Upper lobe of left lung (tissue), 6 donors: ENCODE measurements at regions not wholly inside any gene's neighbourhood (a gene's known extent, or its start where the extent isn't known, plus 50 kb on each side); places are given as distances from the start of the nearest gene placed in this dataset.

Source experiments
- ATAC-seq, 2 donors: fragments of 200-7000 bp; cut with Tn5 transposase; one replicate each; pipeline ENCODE4 v1.9.1; 2022; ENCODE audit warnings: mild to moderate bottlenecking in 2 of 2, moderate library complexity in 2 of 2; ENCODE audit not compliant: low FRiP score in 2 of 2
- DNase-seq, 2 donors: peaks; one replicate each; pipeline ENCODE4 v3.0.0-alpha.2; 2019 to 2020
- H3K27ac ChIP-seq, 4 donors: fragments of 200-600 bp; sonication (generic); one replicate each; pipeline ENCODE4 v1.5.1; 2016 to 2019
- H3K27me3 ChIP-seq, 4 donors: fragments of 200-600 bp; sonication (generic); one replicate each; pipeline ENCODE4 v1.5.1; 2017 to 2019
- H3K36me3 ChIP-seq, 4 donors: fragments of 200-600 bp; sonication (generic); one replicate each; pipeline ENCODE4 v1.5.1; 2016 to 2019
- H3K4me1 ChIP-seq, 4 donors: fragments of 200-600 bp; sonication (generic); one replicate each; pipeline ENCODE4 v1.5.1; 2018 to 2019
- H3K4me3 ChIP-seq, 4 donors: fragments of 200-600 bp; sonication (generic); one replicate each; pipeline ENCODE4 v1.5.1; 2017 to 2019; ENCODE audit warnings: mild to moderate bottlenecking in 2 of 4, moderate library complexity in 1 of 4
- H3K9me3 ChIP-seq, 4 donors: fragments of 200-600 bp; sonication (generic); one replicate each; pipeline ENCODE4 v1.5.1; 2018 to 2019
- EP300 ChIP-seq, 4 donors: sonication (generic); formaldehyde crosslinking; IDR thresholded peaks; one replicate each; pipeline ENCODE4 v1.5.1; 2017; ENCODE audit warnings: antibody characterized with exemption in 4 of 4, control low read depth in 2 of 4
- POLR2A ChIP-seq, 4 donors: fragments of 450-650 bp; IDR thresholded peaks; one replicate each; pipeline ENCODE4 v1.5.1; 2016 to 2017; ENCODE audit warnings: antibody characterized with exemption in 4 of 4, mild to moderate bottlenecking in 2 of 4
- POLR2AphosphoS5 ChIP-seq, 2 donors: sonication (generic); formaldehyde crosslinking; IDR thresholded peaks; one replicate each; pipeline ENCODE4 v1.5.1; 2017; ENCODE audit warnings: antibody characterized with exemption in 2 of 2
- WGBS, 2 donors: methylation state at CpG; one replicate each; pipeline ENCODE4 v1.1.5; 2017 to 2018; 5-methylcytosine and 5-hydroxymethylcytosine counted together
- TF ChIP-seq, protein P1 (sequence below), 6 experiments: fragments of 450-650 bp in 4 of 6; fragments of 200-600 bp in 2 of 6; sonication (generic) in 2 of 6; IDR thresholded peaks; one replicate each; pipeline ENCODE4 v1.5.1; 2016 to 2019; ENCODE audit warnings: antibody characterized with exemption in 6 of 6
- donor health status: DM: no; HTN: no; CAD: no; lungs with moderate emphysema.
- donor health status: DM: no; HTN: yes; CAD: no; lungs with severe emphysema.

DNA sequence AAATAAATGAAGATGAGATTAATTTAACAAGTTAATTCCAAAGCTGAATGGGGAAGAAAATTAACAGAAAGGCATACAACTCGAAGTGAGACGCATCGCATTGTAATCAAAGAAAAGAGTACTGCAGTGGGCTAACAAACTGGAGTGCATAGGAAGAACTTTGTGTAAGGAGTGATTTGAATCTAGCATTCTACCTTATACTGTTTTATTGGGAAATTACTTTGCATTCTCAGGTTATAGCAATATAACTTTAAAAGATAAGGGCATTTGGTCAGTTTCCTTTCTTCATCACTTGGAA lies 124.5 kb upstream of the TLE4 start:
- Histone ChIP-seq H3K27ac (no peak overlapping the region), H3K4me3 (no peak overlapping the region), H3K27me3 (no peaks in the 10 kb centered on the region), H3K9me3 (no peaks in the 10 kb centered on the region), H3K36me3 (no peaks in the 10 kb centered on the region), H3K4me1 (peaks cover 0 to 5% (median 0%) of the 10 kb centered on the region in 4 donors)
- ATAC-seq (no peak), DNase-seq (no peak)
- TF ChIP-seq POLR2AphosphoS5 (IDR thresholded peaks at IDR 0.05) (no peak), POLR2A (IDR thresholded peaks at IDR 0.05) (no peak), EP300 (IDR thresholded peaks at IDR 0.05) (no peak)
- TF ChIP-seq, protein P1, sequence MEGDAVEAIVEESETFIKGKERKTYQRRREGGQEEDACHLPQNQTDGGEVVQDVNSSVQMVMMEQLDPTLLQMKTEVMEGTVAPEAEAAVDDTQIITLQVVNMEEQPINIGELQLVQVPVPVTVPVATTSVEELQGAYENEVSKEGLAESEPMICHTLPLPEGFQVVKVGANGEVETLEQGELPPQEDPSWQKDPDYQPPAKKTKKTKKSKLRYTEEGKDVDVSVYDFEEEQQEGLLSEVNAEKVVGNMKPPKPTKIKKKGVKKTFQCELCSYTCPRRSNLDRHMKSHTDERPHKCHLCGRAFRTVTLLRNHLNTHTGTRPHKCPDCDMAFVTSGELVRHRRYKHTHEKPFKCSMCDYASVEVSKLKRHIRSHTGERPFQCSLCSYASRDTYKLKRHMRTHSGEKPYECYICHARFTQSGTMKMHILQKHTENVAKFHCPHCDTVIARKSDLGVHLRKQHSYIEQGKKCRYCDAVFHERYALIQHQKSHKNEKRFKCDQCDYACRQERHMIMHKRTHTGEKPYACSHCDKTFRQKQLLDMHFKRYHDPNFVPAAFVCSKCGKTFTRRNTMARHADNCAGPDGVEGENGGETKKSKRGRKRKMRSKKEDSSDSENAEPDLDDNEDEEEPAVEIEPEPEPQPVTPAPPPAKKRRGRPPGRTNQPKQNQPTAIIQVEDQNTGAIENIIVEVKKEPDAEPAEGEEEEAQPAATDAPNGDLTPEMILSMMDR (IDR thresholded peaks at IDR 0.05), result no peak
- WGBS, 2 donors, result 92 to 96% methylated on average over 3 of the region's 3 CpGs

DNA sequence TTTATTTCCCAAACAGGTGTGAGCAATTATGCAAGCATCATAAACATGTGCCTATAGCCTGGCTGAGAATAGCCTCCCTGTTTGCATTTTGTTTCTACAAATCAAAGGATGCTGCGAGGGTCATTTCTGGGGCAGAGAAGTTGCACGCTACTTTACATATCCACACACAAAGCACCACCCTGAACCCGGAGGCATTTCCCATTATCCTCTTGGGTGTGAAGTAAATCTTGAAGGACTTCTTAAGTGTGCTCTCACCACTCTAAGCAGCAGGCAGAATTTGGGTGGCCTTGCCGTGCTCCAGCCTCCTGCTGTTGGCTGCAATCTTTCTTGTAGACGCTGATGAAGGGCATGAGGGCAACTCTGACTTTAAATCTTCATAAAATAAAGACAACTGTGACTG lies 124.0 kb upstream of the TLE4 start:
- no peak for TF ChIP-seq POLR2AphosphoS5 (IDR thresholded peaks at IDR 0.05)
- no peak for TF ChIP-seq EP300 (IDR thresholded peaks at IDR 0.05)
- TF ChIP-seq, protein P1 (IDR thresholded peaks at IDR 0.05), result no peak
- TF ChIP-seq POLR2A (IDR thresholded peaks at IDR 0.05), result no peak
- ATAC-seq, result no peak
- H3K4me3 ChIP-seq, result no peak overlapping the region
- H3K27ac ChIP-seq, result no peak overlapping the region
- no peaks in the 10 kb centered on the region for H3K9me3 ChIP-seq
- H3K27me3 ChIP-seq, result no peaks in the 10 kb centered on the region
- no peaks in the 10 kb centered on the region for H3K36me3 ChIP-seq
- WGBS, 2 donors, result 38 to 67% methylated on average over 5 of the region's 5 CpGs
- DNase-seq, result peak in 1 of 2 donors; percentile 26
- peaks cover 0 to 5% (median 0%) of the 10 kb centered on the region in 4 donors for H3K4me1 ChIP-seq

DNA sequence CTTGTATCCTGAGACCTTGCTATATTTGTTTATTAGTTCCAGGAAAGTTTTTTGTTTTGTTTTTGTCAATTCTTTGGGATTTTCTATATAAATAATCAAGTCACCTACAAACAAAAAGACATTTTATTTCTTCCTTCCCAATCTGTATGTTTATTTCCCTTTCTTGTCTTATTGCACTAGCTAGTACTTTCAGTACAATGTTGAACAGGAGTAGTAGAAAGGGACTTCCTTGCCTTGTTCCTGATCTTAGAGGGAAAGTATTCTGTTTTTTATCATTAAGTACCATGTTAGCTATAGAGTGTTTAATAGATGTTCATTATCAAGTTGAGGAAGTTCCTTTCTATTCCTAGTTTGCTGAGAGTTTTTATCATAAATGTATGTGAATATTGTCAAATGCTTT lies 119.5 kb upstream of the TLE4 start:
- peaks cover 0 to 5% (median 0%) of the 10 kb centered on the region in 4 donors for H3K4me1 ChIP-seq
- H3K27ac ChIP-seq, result no peak overlapping the region
- no peaks in the 10 kb centered on the region for H3K27me3 ChIP-seq
- no peak overlapping the region for H3K4me3 ChIP-seq
- H3K9me3 ChIP-seq, result no peaks in the 10 kb centered on the region
- TF ChIP-seq POLR2AphosphoS5 (IDR thresholded peaks at IDR 0.05) (no peak), EP300 (IDR thresholded peaks at IDR 0.05) (no peak), POLR2A (IDR thresholded peaks at IDR 0.05) (no peak)
- TF ChIP-seq, protein P1 (IDR thresholded peaks at IDR 0.05), result no peak
- no peak for ATAC-seq
- H3K36me3 ChIP-seq, result no peaks in the 10 kb centered on the region
- no peak for DNase-seq

DNA sequence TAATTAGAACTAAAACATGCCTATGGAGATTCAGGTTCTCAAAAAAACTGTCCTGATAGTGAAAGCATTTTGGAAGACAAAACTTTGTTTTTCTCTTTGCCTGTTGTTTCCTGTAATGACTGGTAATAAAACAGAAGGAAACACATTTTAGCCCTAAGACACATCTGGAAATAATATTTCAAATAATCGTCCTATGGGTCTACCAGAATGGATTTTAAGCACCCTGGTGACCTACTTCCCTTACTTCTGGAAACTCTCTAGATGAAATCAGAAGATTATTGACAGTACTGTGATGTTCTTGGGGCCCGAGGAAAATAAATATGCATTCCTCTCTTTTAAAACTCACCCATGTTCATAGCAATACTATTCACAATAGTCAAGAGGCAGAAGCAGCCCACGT lies 110.1 kb upstream of the TLE4 start:
- H3K4me1 ChIP-seq, result no peaks in the 10 kb centered on the region
- no peaks in the 10 kb centered on the region for H3K27me3 ChIP-seq
- H3K4me3 ChIP-seq, result no peak overlapping the region
- WGBS, 2 donors, result 46 to 56% methylated on average over 3 of the region's 3 CpGs
- H3K36me3 ChIP-seq, result no peaks in the 10 kb centered on the region
- no peak for ATAC-seq
- TF ChIP-seq, protein P1 (IDR thresholded peaks at IDR 0.05), result no peak
- TF ChIP-seq POLR2AphosphoS5 (IDR thresholded peaks at IDR 0.05), result no peak
- TF ChIP-seq EP300 (IDR thresholded peaks at IDR 0.05), result no peak
- TF ChIP-seq POLR2A (IDR thresholded peaks at IDR 0.05), result no peak
- no peaks in the 10 kb centered on the region for H3K9me3 ChIP-seq
- H3K27ac ChIP-seq, result no peak overlapping the region
- DNase-seq, result no peak

- Histone ChIP-seq H3K27ac (no peak overlapping the region), H3K4me1 (no peaks in the 10 kb centered on the region), H3K27me3 (no peaks in the 10 kb centered on the region), H3K4me3 (no peak overlapping the region), H3K36me3 (no peaks in the 10 kb centered on the region), H3K9me3 (no peaks in the 10 kb centered on the region)
- ATAC-seq, result no peak
- TF ChIP-seq POLR2A (IDR thresholded peaks at IDR 0.05) (no peak), POLR2AphosphoS5 (IDR thresholded peaks at IDR 0.05) (no peak), EP300 (IDR thresholded peaks at IDR 0.05) (no peak)
- TF ChIP-seq, protein P1 (IDR thresholded peaks at IDR 0.05), result no peak
- no peak for DNase-seq
Measured at GRCh38 chr9:79465156-79465555, 106.6 kb upstream of the TLE4 start.
